OCI-LY3 (cell line): ENCODE measurements at regions not wholly inside any gene's neighbourhood (a gene's known extent, or its start where the extent isn't known, plus 50 kb on each side); places are given as distances from the start of the nearest gene placed in this dataset.

Experiments
- H2AFZ ChIP-seq: fragments of 200-600, 300-600 bp; shearing (Covaris generic); 2 replicates; pipeline ENCODE4 v1.6.0; 2014; ENCODE audit warnings: antibody characterized with exemption, low read depth, low read length
- H3K27ac ChIP-seq: fragments of 200-600, 300-600 bp; sonication (generic); 2 replicates; pipeline ENCODE4 v1.5.1; 2014; ENCODE audit warnings: mild to moderate bottlenecking, low read length, moderate library complexity, mixed read lengths
- H3K27me3 ChIP-seq: fragments of 200-600, 300-600 bp; sonication (generic); 2 replicates; pipeline ENCODE4 v1.6.1; 2014; ENCODE audit warnings: low read depth, low read length, mixed read lengths
- H3K36me3 ChIP-seq: fragments of 200-600, 300-600 bp; sonication (generic); replicated peaks from 2 replicates; pipeline ENCODE3; 2014; ENCODE audit warnings: low read depth, low read length, mixed read lengths
- H3K4me1 ChIP-seq: fragments of 300-600, 200-600 bp; sonication (generic); 2 replicates; pipeline ENCODE4 v1.6.1; 2014; ENCODE audit warnings: low read length, mixed read lengths
- H3K4me2 ChIP-seq: fragments of 200-600, 300-600 bp; sonication (generic); 2 replicates; pipeline ENCODE4 v1.6.1; 2014; ENCODE audit warnings: low read length, mixed read lengths
- H3K4me3 ChIP-seq: fragments of 300-600, 200-600 bp; sonication (generic); 2 replicates; pipeline ENCODE4 v1.5.1; 2014; ENCODE audit warnings: antibody characterized with exemption, mild to moderate bottlenecking, low read length, moderate library complexity
- H3K79me2 ChIP-seq: fragments of 300-600, 200-600 bp; shearing (Covaris generic); 2 replicates; pipeline ENCODE4 v1.6.1; 2014; ENCODE audit warnings: mild to moderate bottlenecking, low read length, mixed read lengths
- H3K9ac ChIP-seq: fragments of 300-600, 200-600 bp; shearing (Covaris generic); 2 replicates; pipeline ENCODE4 v1.6.0; 2014; ENCODE audit warnings: mild to moderate bottlenecking, low read length, moderate library complexity
- H3K9me3 ChIP-seq: fragments of 200-600, 300-600 bp; shearing (Covaris generic); 2 replicates; pipeline ENCODE4 v1.6.1; 2014; ENCODE audit warnings: low read length, mixed read lengths; ENCODE audit not compliant: insufficient read depth
- H4K20me1 ChIP-seq: fragments of 200-600, 300-600 bp; sonication (generic); 2 replicates; pipeline ENCODE4 v1.6.1; 2016; ENCODE audit warnings: low read length, mixed read lengths; ENCODE audit not compliant: insufficient read depth
- CTCF ChIP-seq: fragments of 200-600, 300-600 bp; sonication (generic); IDR thresholded peaks from 2 replicates; pipeline ENCODE4 v1.5.1; 2014; ENCODE audit warnings: antibody characterized with exemption, low read length, low read depth
- EZH2phosphoT487 ChIP-seq: fragments of 200-600 bp; shearing (Covaris generic); IDR thresholded peaks from 2 replicates; pipeline ENCODE4 v1.6.1; 2018; ENCODE audit warnings: antibody characterized with exemption, mixed run types, low read depth

- no peak for TF ChIP-seq CTCF
- no peak for TF ChIP-seq EZH2phosphoT487
- Histone ChIP-seq H3K9ac (no peak overlapping the region), H3K27ac (no peak overlapping the region)
Measured at GRCh38 chr1:30371888-30372791, 351.2 kb downstream of the MATN1 start.

GRCh38 chr1:30371179-30371788 is 352.1 kb downstream of the MATN1 start:
- Histone ChIP-seq H3K9me3 (no peaks in the 10 kb centered on the region), H2AFZ (no peak overlapping the region), H3K27ac (no peak overlapping the region), H4K20me1 (no peaks in the 10 kb centered on the region), H3K79me2 (no peaks in the 10 kb centered on the region), H3K9ac (no peak overlapping the region), H3K4me1 (no peaks in the 10 kb centered on the region), H3K27me3 (no peaks in the 10 kb centered on the region), H3K4me2 (no peak overlapping the region), H3K36me3 (no peaks in the 10 kb centered on the region), H3K4me3 (no peak overlapping the region)
- no peak for TF ChIP-seq CTCF
- no peak for TF ChIP-seq EZH2phosphoT487

More at GRCh38 chr1:30371888-30372791, 351.2 kb downstream of the MATN1 start:
- Histone ChIP-seq H3K4me2 (no peak overlapping the region), H3K36me3 (no peaks in the 10 kb centered on the region), H3K27me3 (no peaks in the 10 kb centered on the region), H3K4me1 (no peaks in the 10 kb centered on the region), H2AFZ (no peak overlapping the region), H4K20me1 (no peaks in the 10 kb centered on the region), H3K79me2 (no peaks in the 10 kb centered on the region), H3K4me3 (no peak overlapping the region), H3K9me3 (no peaks in the 10 kb centered on the region)

- Histone ChIP-seq H3K9me3 (no peaks in the 10 kb centered on the region), H4K20me1 (no peaks in the 10 kb centered on the region), H2AFZ (no peak overlapping the region), H3K9ac (no peak overlapping the region), H3K79me2 (no peaks in the 10 kb centered on the region), H3K4me2 (no peak overlapping the region), H3K4me3 (no peak overlapping the region), H3K36me3 (no peaks in the 10 kb centered on the region), H3K4me1 (no peaks in the 10 kb centered on the region), H3K27me3 (peaks cover 3% of the 10 kb centered on the region; the same call in 1 of the 2 replicates), H3K27ac (no peak overlapping the region)
- TF ChIP-seq CTCF: no peak
Measured at GRCh38 chr1:30368651-30369240, 354.6 kb downstream of the MATN1 start.

- H3K27ac ChIP-seq: no peak overlapping the region
- peaks cover 3% of the 10 kb centered on the region; the same call in 1 of the 2 replicates for H3K27me3 ChIP-seq
- H3K4me1 ChIP-seq: no peaks in the 10 kb centered on the region
- H3K9me3 ChIP-seq: no peaks in the 10 kb centered on the region
- H3K36me3 ChIP-seq: no peaks in the 10 kb centered on the region
- H3K4me2 ChIP-seq: no peak overlapping the region
- H3K4me3 ChIP-seq: no peak overlapping the region
- H3K9ac ChIP-seq: no peak overlapping the region
- no peak for TF ChIP-seq EZH2phosphoT487
- no peak for TF ChIP-seq CTCF
- H2AFZ ChIP-seq: no peak overlapping the region
- no peaks in the 10 kb centered on the region for H4K20me1 ChIP-seq
- H3K79me2 ChIP-seq: no peaks in the 10 kb centered on the region
Measured at GRCh38 chr1:30366911-30367310, 356.5 kb downstream of the MATN1 start.
